ENCODE measurements at regions not wholly inside any gene's neighbourhood (a gene's known extent, or its start where the extent isn't known, plus 50 kb on each side); places are given as distances from the start of the nearest gene placed in this dataset.

GRCh38 chr20:43843965-43844660 is 70.5 kb upstream of the TOX2 start:
- Mint-ChIP-seq H3K9me3 (no peaks in the 10 kb centered on the region), H3K27ac (ENCODE audit: low read depth) (no peak overlapping the region), H3K27me3 (no peaks in the 10 kb centered on the region), H3K4me3 (no peak overlapping the region), H3K4me1 (peaks cover 37% of the 10 kb centered on the region), H3K36me3 (ENCODE audit: insufficient read depth) (no peaks in the 10 kb centered on the region)
- DNase-seq (ENCODE audit: low spot score in 2 of 2) (no peak), ATAC-seq (replicated peaks; ENCODE audit: extremely low read depth, poor library complexity, severe bottlenecking) (no peak)

GRCh38 chr20:43843096-43843964 is 71.3 kb upstream of the TOX2 start:
- Mint-ChIP-seq H3K27ac (ENCODE audit: low read depth) (no peak overlapping the region), H3K36me3 (ENCODE audit: insufficient read depth) (peaks cover 3% of the 10 kb centered on the region), H3K27me3 (no peaks in the 10 kb centered on the region), H3K9me3 (no peaks in the 10 kb centered on the region), H3K4me1 (peaks cover 45% of the 10 kb centered on the region), H3K4me3 (no peak overlapping the region)
- ATAC-seq (replicated peaks; ENCODE audit: extremely low read depth, poor library complexity, severe bottlenecking) (no peak), DNase-seq (ENCODE audit: low spot score in 2 of 2) (no peak)

GRCh38 chr20:43842126-43843020 is 72.3 kb upstream of the TOX2 start:
- no peak overlapping the region for H3K27ac Mint-ChIP-seq (ENCODE audit: low read depth)
- H3K27me3 Mint-ChIP-seq: peaks cover 8% of the 10 kb centered on the region
- DNase-seq (ENCODE audit: low spot score in 2 of 2) (no peak), ATAC-seq (replicated peaks; ENCODE audit: extremely low read depth, poor library complexity, severe bottlenecking) (no peak)
- H3K9me3 Mint-ChIP-seq: no peaks in the 10 kb centered on the region
- H3K4me3 Mint-ChIP-seq: no peak overlapping the region
- H3K36me3 Mint-ChIP-seq (ENCODE audit: insufficient read depth): peaks cover 3% of the 10 kb centered on the region
- H3K4me1 Mint-ChIP-seq: peaks cover 54% of the 10 kb centered on the region

GRCh38 chr20:43840382-43841070 is 74.1 kb upstream of the TOX2 start:
- DNase-seq (ENCODE audit: low spot score in 2 of 2) (peak in 1 of 2 donors; percentile 27), ATAC-seq (replicated peaks; ENCODE audit: extremely low read depth, poor library complexity, severe bottlenecking) (peak; percentile 70)
- Mint-ChIP-seq H3K4me1 (peaks cover 52% of the 10 kb centered on the region), H3K27me3 (peaks cover 10% of the 10 kb centered on the region), H3K36me3 (ENCODE audit: insufficient read depth) (peaks cover 3% of the 10 kb centered on the region), H3K4me3 (peak overlapping the region; percentile 38), H3K27ac (ENCODE audit: low read depth) (no peak overlapping the region), H3K9me3 (no peaks in the 10 kb centered on the region)

- ATAC-seq (replicated peaks; ENCODE audit: extremely low read depth, poor library complexity, severe bottlenecking) (peak; percentile 42), DNase-seq (ENCODE audit: low spot score in 2 of 2) (no peak)
- H3K27me3 Mint-ChIP-seq: peaks cover 10% of the 10 kb centered on the region
- peaks cover 45% of the 10 kb centered on the region for H3K4me1 Mint-ChIP-seq
- peak overlapping the region; percentile 38 for H3K4me3 Mint-ChIP-seq
- H3K27ac Mint-ChIP-seq (ENCODE audit: low read depth): no peak overlapping the region
- no peaks in the 10 kb centered on the region for H3K9me3 Mint-ChIP-seq
- H3K36me3 Mint-ChIP-seq (ENCODE audit: insufficient read depth): peaks cover 3% of the 10 kb centered on the region
These were observed 74.9 kb upstream of the TOX2 start for GRCh38 chr20:43839793-43840199.

DNA sequence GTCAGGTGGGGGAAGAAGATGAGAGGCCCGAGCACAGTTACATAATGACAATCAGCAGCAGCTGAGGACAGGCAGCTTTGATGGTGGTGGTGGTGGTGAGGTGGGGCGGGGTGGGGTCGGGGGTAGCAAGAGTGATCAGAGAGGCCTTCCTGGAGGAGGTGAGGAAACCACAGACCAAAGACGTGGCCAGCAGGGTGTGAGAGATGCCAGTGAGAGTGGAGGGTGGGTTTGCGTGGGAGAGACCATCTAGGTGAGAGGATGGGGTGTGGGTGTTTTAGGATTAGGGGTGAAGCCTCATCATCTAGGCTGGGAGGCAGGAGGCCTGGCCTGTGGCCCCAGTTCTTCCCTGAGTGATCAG is 76.0 kb upstream of the TOX2 start:
- H3K27me3 Mint-ChIP-seq: peaks cover 10% of the 10 kb centered on the region
- no peak for DNase-seq (ENCODE audit: low spot score in 2 of 2)
- peaks cover 37% of the 10 kb centered on the region for H3K4me1 Mint-ChIP-seq
- ATAC-seq (replicated peaks; ENCODE audit: extremely low read depth, poor library complexity, severe bottlenecking): no peak
- H3K27ac Mint-ChIP-seq (ENCODE audit: low read depth): no peak overlapping the region
- H3K4me3 Mint-ChIP-seq: no peak overlapping the region
- no peaks in the 10 kb centered on the region for H3K9me3 Mint-ChIP-seq
- H3K36me3 Mint-ChIP-seq (ENCODE audit: insufficient read depth): peaks cover 3% of the 10 kb centered on the region

GRCh38 chr20:43837856-43838702 is 76.6 kb upstream of the TOX2 start:
- peaks cover 3% of the 10 kb centered on the region for H3K36me3 Mint-ChIP-seq (ENCODE audit: insufficient read depth)
- H3K4me3 Mint-ChIP-seq: peak overlapping the region; percentile 25
- H3K4me1 Mint-ChIP-seq: peaks cover 37% of the 10 kb centered on the region
- no peak overlapping the region for H3K27ac Mint-ChIP-seq (ENCODE audit: low read depth)
- H3K9me3 Mint-ChIP-seq: no peaks in the 10 kb centered on the region
- peaks cover 10% of the 10 kb centered on the region for H3K27me3 Mint-ChIP-seq
- ATAC-seq (replicated peaks; ENCODE audit: extremely low read depth, poor library complexity, severe bottlenecking) (no peak), DNase-seq (ENCODE audit: low spot score in 2 of 2) (no peak)

DNA sequence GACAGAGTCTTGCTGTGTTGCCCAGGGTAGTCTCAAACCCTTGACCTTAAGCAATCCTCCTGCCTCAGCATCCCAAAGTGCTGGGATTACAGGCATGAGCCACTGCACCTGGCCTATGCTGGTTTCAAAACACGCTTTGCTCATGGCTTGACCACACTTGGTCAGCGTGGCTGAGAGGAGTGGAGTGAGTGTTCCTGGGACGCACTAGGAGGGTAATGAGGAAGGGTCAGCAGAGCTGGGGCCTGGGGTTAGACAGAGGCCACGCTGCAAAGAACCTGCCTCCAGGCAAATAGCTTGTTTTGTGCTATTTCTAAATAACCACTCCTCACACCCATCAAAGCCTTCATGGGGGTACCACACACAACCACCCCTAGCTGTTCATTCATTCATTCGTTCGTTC is 77.9 kb upstream of the TOX2 start:
- Mint-ChIP-seq H3K4me1 (peaks cover 37% of the 10 kb centered on the region), H3K27me3 (peaks cover 19% of the 10 kb centered on the region)

GRCh38 chr20:43835944-43836508 is 78.6 kb upstream of the TOX2 start:
- ATAC-seq (replicated peaks; ENCODE audit: extremely low read depth, poor library complexity, severe bottlenecking) (no peak), DNase-seq (ENCODE audit: low spot score in 2 of 2) (no peak)
- Mint-ChIP-seq H3K9me3 (no peaks in the 10 kb centered on the region), H3K27me3 (peaks cover 23% of the 10 kb centered on the region), H3K4me1 (peaks cover 37% of the 10 kb centered on the region), H3K27ac (ENCODE audit: low read depth) (no peak overlapping the region), H3K36me3 (ENCODE audit: insufficient read depth) (peaks cover 6% of the 10 kb centered on the region), H3K4me3 (no peak overlapping the region)

More for the DNA sequence above, 77.9 kb upstream of the TOX2 start:
- peaks cover 3% of the 10 kb centered on the region for H3K36me3 Mint-ChIP-seq (ENCODE audit: insufficient read depth)
- no peak overlapping the region for H3K27ac Mint-ChIP-seq (ENCODE audit: low read depth)
- DNase-seq (ENCODE audit: low spot score in 2 of 2): no peak
- H3K4me3 Mint-ChIP-seq: no peak overlapping the region
- ATAC-seq (replicated peaks; ENCODE audit: extremely low read depth, poor library complexity, severe bottlenecking): no peak
- no peaks in the 10 kb centered on the region for H3K9me3 Mint-ChIP-seq

DNA sequence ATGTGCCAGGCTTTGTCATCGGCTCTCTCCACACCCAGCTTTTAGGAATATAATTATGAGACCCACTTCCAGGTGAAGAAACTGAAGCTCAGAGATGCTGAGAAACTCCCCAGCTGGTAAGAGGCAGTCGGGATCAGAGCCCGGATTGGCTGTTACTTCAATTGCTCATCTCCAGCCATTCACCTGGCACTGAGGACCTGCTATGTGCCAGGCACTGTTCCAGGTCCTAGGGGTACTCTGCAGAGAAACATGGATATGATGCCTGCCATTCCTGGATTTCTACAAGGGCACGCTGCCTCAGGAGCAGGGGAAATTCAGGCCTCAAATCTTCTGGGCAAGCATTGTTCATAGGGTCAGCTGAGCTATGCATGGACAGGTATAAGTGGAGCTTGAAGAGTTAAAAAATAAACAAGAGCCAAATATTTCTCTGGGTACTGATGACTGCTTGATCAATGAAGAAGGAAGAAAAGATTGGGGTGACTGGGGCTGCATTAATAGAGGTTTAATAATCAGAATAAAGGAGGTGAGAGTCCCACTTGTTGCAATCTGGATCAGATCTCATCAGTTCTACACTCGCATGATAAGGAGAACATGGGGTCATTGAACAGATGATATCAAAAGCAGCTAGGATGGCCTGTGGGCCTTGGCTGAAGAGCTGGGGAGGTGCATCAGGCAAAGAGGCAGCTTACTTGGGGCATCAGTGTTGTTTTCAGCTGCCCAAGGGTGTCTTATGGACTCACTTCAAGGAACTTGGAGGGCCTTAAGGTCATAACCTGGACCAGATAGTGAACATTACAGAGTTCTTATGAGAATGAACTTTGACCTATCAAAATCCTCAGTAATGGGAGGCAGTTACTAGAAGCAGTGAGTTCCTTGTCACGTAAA is 80.9 kb upstream of the TOX2 start:
- Mint-ChIP-seq H3K27me3 (peaks cover 30% of the 10 kb centered on the region), H3K9me3 (no peaks in the 10 kb centered on the region), H3K4me1 (peaks cover 15% of the 10 kb centered on the region), H3K4me3 (no peak overlapping the region), H3K36me3 (ENCODE audit: insufficient read depth) (peaks cover 6% of the 10 kb centered on the region), H3K27ac (ENCODE audit: low read depth) (no peak overlapping the region)
- ATAC-seq (replicated peaks; ENCODE audit: extremely low read depth, poor library complexity, severe bottlenecking) (no peak), DNase-seq (ENCODE audit: low spot score in 2 of 2) (no peak)
